Karpas-422 (cell line): ENCODE measurements at regions not wholly inside any gene's neighbourhood (a gene's known extent, or its start where the extent isn't known, plus 50 kb on each side); places are given as distances from the start of the nearest gene placed in this dataset.

Experiments
- DNase-seq: peaks from one replicate; pipeline ENCODE4 v3.0.0-alpha.2; 2015
- H2AFZ ChIP-seq: fragments of 200-600 bp; sonication (generic); 2 replicates; pipeline ENCODE4 v1.6.1; 2014; ENCODE audit warnings: antibody characterized with exemption, low read length, mixed read lengths
- H3K27ac ChIP-seq: fragments of 200-600 bp; sonication (generic); 2 replicates; pipeline ENCODE4 v1.5.1; 2014; ENCODE audit warnings: mild to moderate bottlenecking, low read length, moderate library complexity
- H3K27me3 ChIP-seq: fragments of 200-600 bp; sonication (generic); 2 replicates; pipeline ENCODE4 v1.6.1; 2014; ENCODE audit warnings: low read length, mixed read lengths
- H3K36me3 ChIP-seq: fragments of 200-600 bp; sonication (generic); 2 replicates; pipeline ENCODE4 v1.6.1; 2014; ENCODE audit warnings: low read length, mixed read lengths; ENCODE audit not compliant: insufficient read depth
- H3K4me1 ChIP-seq: fragments of 200-600 bp; sonication (generic); 2 replicates; pipeline ENCODE4 v1.6.1; 2014; ENCODE audit warnings: mild to moderate bottlenecking, low read length, mixed read lengths
- H3K4me2 ChIP-seq: fragments of 200-600 bp; sonication (generic); 2 replicates; pipeline ENCODE4 v1.6.1; 2014; ENCODE audit warnings: low read length, low read depth, mild to moderate bottlenecking; ENCODE audit not compliant: poor library complexity, severe bottlenecking
- H3K4me3 ChIP-seq: fragments of 200-600 bp; sonication (generic); 2 replicates; pipeline ENCODE4 v1.5.1; 2014; ENCODE audit warnings: mild to moderate bottlenecking, antibody characterized with exemption, low read length, mixed read lengths
- H3K79me2 ChIP-seq: fragments of 200-600 bp; sonication (generic); 2 replicates; pipeline ENCODE4 v1.6.1; 2014; ENCODE audit warnings: mild to moderate bottlenecking, low read length, mixed read lengths
- H3K9ac ChIP-seq: fragments of 200-600 bp; sonication (generic); 2 replicates; pipeline ENCODE4 v1.6.0; 2014; ENCODE audit warnings: low read length
- H3K9me2 ChIP-seq: fragments of 200-600 bp; sonication (generic), shearing (Covaris generic); replicated peaks from 2 replicates; pipeline ENCODE4 v1.6.0; 2014; ENCODE audit warnings: mild to moderate bottlenecking, low read length, moderate library complexity; ENCODE audit not compliant: insufficient read depth
- H3K9me3 ChIP-seq: fragments of 300-700, 200-600 bp; sonication (generic); 2 replicates; pipeline ENCODE4 v1.6.1; 2014; ENCODE audit warnings: low read length, mixed read lengths
- H4K20me1 ChIP-seq: fragments of 200-600 bp; sonication (generic); 2 replicates; pipeline ENCODE4 v1.6.1; 2014; ENCODE audit warnings: mild to moderate bottlenecking, antibody characterized with exemption, low read length, low read depth; ENCODE audit not compliant: insufficient read depth

DNA sequence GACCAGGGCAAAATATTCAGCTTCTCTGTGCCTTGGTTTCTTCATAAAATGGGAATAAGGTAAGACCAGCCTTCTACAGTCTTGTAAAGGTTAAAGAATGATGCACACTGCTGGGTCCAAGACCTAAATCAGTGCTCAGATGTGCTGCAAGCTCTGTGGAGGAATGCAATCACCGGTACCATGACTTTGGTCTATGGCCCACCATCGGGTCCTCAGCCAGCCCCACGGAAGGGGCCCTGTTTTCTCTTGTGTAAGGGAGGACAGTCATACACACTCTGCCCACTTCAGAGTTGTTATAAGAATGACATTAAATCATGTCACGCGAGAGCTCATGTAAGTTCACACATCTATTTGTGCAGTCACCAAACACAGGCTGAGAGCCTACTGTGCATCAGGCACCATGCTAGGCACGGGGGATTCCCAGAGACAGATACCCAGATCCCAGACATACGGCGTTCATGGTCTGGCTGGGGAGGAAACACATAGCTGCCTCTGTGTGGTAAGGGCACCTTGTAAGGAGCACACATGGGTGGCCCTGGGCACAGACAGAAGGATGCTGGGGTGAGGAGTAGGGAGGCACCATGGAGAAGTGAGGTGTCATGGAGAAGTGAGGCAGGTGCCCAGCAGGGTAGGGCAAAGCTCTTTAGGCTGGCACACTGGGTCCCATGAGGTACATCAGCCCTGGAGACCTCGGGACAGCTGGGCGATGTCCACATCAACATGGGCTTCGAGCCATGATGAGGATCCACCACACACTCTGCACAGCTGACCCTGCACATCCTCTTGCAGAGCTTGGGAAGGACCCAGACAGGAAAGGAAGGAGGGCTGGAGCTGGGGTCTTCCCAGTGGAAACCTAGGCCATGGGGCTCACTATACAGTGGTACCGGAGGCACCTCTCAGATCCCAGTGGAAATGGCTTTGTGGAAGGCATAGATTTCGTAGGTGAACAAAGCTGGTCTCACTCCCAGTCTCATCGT, 190.4 kb upstream of the DIO3 start:
- no peaks in the 10 kb centered on the region for H3K27me3 ChIP-seq
- no peaks in the 10 kb centered on the region for H3K79me2 ChIP-seq
- DNase-seq = no peak
- H3K4me1 ChIP-seq = peaks cover 3% of the 10 kb centered on the region
- H3K36me3 ChIP-seq = no peaks in the 10 kb centered on the region
- H3K4me2 ChIP-seq = no peak overlapping the region
- H3K9me2 ChIP-seq = no peaks in the 10 kb centered on the region
- H3K4me3 ChIP-seq = no peak overlapping the region
- no peak overlapping the region for H3K27ac ChIP-seq
- no peak overlapping the region for H2AFZ ChIP-seq
- H4K20me1 ChIP-seq = no peaks in the 10 kb centered on the region
- H3K9me3 ChIP-seq = no peaks in the 10 kb centered on the region
- no peak overlapping the region for H3K9ac ChIP-seq

DNA sequence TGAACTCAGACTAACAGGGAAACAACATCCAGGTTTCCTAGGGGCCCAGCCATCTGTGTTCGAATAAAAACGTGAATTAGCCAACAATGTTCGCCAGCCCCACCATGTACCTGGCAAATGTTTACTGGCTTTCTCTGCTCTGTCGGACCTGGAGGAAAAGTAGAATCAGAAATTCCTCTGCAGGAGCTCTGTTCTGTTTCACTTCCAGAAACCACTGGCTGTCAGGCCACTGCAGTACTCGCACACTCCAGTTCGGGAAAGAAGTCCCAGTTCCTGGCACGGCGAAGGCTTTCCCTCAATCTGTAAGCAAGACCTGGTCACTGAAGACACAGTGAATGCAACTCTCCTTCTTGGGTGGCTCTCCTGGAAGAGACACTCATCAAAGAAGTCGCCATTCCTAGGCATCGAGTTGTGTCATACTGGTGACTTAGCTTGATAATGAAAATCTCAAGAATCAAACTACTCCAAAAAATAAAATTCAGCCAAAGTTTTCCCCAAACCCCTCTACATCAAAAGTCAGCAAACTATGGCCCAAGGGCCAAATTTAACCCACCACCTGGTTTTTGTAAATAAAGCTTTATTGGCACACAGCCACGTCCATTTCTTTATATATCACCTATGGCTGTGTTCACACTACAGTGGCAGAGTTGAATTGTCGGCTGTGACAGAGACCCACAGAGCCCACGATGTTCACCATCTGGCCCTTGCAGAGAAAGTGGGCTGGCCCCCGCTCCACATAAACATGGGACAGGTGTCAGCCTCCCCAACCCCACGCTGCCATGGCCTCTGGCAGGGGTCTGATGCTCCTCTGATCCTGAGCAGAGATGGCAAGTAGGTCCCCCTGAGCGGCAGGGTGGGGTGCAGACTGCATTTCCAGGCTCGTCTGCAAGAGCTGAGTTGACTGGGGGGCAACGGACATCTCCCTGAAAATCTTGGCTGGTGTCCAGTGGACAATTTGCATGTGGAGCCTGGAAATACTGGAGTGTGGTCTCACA, 189.2 kb upstream of the DIO3 start:
- no peak overlapping the region for H3K9ac ChIP-seq
- DNase-seq = no peak

DNA sequence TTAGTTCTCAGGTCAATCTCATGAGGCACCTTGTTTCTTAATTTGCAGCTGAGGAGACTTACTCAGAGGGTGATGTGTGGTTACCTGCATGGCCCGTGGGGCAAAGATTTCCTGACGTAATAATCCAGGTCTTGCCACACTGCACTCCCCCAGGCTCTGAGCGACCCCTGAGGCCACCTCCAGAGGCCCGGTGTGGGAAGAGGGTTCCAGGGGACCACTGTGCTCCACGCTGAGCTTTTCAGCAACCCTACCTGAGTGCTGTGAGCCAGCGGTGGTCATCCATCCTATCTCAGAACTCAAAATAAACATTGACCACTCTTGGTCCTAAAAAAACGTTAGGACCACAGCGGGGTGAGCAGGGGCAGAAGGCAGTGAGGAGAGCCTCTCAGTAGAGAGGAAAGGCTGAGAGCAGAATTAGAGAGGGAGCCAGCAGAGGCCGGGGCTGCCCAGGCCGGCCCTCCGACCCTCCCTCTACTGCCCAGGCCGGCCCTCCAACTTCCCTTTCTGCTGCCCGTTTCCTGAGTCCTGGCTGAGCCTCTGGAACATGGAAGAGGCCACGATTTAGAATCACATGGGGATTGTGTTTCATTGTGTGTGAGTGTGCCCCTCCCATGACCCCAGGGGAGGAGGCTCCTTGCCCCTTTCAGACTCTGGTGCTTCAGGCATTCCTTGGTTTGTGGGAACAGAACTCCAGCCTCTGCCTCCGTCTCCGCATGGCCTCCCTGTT, 188.2 kb upstream of the DIO3 start:
- DNase-seq = no peak
- Histone ChIP-seq H3K27ac (no peak overlapping the region), H3K4me1 (no peaks in the 10 kb centered on the region), H3K79me2 (no peaks in the 10 kb centered on the region), H2AFZ (no peak overlapping the region), H3K36me3 (no peaks in the 10 kb centered on the region), H3K27me3 (no peaks in the 10 kb centered on the region), H4K20me1 (no peaks in the 10 kb centered on the region), H3K4me3 (no peak overlapping the region), H3K9me3 (no peaks in the 10 kb centered on the region), H3K9me2 (no peaks in the 10 kb centered on the region), H3K4me2 (no peak overlapping the region), H3K9ac (no peak overlapping the region)

More for the DNA sequence above, 189.2 kb upstream of the DIO3 start:
- Histone ChIP-seq H3K9me3 (no peaks in the 10 kb centered on the region), H3K36me3 (no peaks in the 10 kb centered on the region), H3K27me3 (no peaks in the 10 kb centered on the region), H2AFZ (no peak overlapping the region), H3K9me2 (no peaks in the 10 kb centered on the region), H3K4me2 (no peak overlapping the region), H4K20me1 (no peaks in the 10 kb centered on the region), H3K79me2 (no peaks in the 10 kb centered on the region), H3K4me1 (no peaks in the 10 kb centered on the region), H3K27ac (no peak overlapping the region), H3K4me3 (no peak overlapping the region)

DNA sequence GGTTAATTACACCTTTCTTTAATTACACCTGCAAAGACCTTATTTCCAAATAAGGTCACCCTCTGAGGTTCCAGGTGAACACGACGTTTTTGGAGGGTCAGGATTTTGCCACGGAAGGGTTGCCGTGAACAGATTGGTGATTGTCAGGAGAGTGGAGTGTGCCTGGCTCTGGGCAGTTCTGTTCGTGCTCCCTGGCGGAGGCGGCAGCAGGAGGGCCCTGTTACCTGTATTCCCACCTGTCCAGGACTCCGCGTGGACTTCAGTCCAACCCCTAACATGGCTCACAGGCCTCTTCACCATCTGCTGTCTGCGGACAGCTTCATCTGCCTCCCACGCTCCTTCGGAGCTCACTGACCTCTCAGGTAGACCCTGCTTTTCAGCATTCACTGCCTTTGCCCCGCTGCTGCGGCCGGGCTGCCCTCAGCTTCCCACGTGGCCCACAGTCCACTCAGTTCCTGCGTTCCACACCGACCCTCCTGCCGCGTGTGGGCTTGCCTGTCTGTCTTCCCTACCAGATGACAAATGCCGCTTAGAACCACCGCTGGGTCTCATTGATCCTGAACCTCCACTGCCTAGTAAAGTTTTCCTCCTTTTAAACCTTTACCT, 187.5 kb upstream of the DIO3 start:
- Histone ChIP-seq H3K4me2 (no peak overlapping the region), H3K27ac (no peak overlapping the region), H4K20me1 (no peaks in the 10 kb centered on the region), H3K27me3 (no peaks in the 10 kb centered on the region), H2AFZ (no peak overlapping the region), H3K79me2 (no peaks in the 10 kb centered on the region), H3K9me3 (no peaks in the 10 kb centered on the region), H3K9ac (no peak overlapping the region), H3K4me1 (no peaks in the 10 kb centered on the region), H3K36me3 (no peaks in the 10 kb centered on the region), H3K9me2 (no peaks in the 10 kb centered on the region), H3K4me3 (no peak overlapping the region)
- no peak for DNase-seq

DNA sequence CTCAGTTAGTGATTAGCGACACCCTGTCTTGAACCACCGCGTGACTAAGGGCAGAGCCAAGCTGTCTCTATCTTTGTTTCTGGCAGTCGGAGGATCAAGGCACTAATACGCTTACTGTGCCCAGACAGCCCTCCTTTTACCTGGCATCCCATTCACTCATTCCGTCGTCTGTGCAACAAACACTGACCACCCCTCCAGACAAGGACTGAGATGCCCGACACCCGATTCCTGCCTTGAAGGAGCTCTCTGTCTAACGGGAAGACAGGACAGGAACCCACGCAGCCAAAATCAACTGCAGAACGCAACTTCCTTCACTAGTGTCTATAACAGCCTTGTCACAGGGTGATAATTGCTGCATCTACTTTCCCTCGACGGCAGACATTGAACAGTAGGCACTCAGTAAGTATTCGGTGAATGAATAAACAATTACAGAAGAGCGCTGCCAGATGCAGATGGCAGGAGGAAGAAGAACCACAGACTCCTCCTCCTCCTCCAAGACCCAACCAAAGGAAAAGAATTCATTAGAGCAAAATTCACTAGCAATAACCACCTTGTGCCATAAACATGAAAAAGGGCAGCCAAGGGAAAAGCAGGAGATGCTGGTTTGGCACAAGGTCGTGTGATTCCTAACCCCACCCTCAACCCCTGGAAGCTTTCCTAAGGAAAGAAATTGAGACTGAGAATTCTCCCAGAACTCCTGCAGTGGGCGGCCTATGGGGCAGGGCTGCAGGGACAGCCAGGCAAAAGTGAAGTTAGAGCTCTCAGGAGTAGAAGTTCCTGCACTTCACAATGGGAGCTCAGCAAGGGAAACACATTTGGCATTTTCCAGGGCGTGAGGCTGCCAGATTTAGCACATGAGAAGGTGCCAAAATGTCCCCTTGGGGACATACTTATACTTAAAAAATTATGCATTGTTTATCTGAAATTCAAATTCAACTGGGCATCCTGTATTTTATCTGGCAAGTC, 186.6 kb upstream of the DIO3 start:
- no peak for DNase-seq
- H4K20me1 ChIP-seq = no peaks in the 10 kb centered on the region
- H3K9me2 ChIP-seq = no peaks in the 10 kb centered on the region
- no peaks in the 10 kb centered on the region for H3K4me1 ChIP-seq
- no peak overlapping the region for H2AFZ ChIP-seq
- no peaks in the 10 kb centered on the region for H3K79me2 ChIP-seq
- no peak overlapping the region for H3K4me3 ChIP-seq
- no peak overlapping the region for H3K4me2 ChIP-seq
- no peak overlapping the region for H3K9ac ChIP-seq
- no peak overlapping the region for H3K27ac ChIP-seq
- no peaks in the 10 kb centered on the region for H3K36me3 ChIP-seq
- H3K9me3 ChIP-seq = no peaks in the 10 kb centered on the region
- H3K27me3 ChIP-seq = no peaks in the 10 kb centered on the region

DNA sequence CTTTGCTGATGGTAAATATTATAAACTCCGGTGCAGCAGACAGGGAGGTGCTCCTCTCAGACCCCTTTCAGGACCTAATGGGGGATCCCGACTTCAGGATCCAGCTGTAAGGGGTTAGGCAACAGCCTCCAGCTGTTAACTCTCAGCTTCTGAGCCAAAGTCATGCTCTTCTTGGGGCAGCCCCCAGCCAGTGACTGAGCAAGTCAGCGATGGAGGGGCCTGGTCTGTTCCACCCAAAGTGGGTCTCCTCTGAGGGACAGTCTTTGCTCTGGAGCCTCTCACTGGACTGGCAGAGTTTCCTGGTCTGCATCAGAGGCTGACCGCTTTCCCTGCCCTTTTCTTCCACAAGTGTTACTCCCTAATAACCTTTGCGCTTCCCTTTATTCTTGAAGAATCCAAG, 184.2 kb upstream of the DIO3 start:
- Histone ChIP-seq H3K9me2 (no peaks in the 10 kb centered on the region), H3K4me3 (no peak overlapping the region), H2AFZ (no peak overlapping the region), H4K20me1 (no peaks in the 10 kb centered on the region), H3K27ac (no peak overlapping the region), H3K9ac (no peak overlapping the region), H3K4me1 (no peaks in the 10 kb centered on the region), H3K79me2 (no peaks in the 10 kb centered on the region), H3K9me3 (no peaks in the 10 kb centered on the region), H3K36me3 (no peaks in the 10 kb centered on the region), H3K4me2 (no peak overlapping the region), H3K27me3 (no peaks in the 10 kb centered on the region)
- no peak for DNase-seq

DNA sequence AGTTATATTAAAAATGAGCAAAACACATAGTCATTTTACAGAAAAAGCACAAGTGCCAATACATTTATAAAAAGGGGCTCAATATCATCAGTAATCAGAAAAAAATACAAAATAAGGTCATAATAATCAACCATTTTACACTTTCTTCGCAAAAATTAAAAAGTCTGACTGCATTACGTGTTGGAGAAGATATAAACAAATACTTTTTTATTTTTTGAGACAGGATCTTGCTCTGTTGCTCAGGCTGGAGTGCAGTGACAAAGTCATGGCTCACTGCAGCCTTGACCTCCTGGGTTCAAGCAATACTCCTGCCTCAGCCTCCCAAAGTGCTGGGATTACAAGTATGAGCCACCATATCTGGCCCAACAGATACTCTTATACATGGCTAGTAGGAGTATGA, 181.5 kb upstream of the DIO3 start:
- Histone ChIP-seq H3K36me3 (no peaks in the 10 kb centered on the region), H4K20me1 (no peaks in the 10 kb centered on the region), H3K9ac (no peak overlapping the region), H3K27me3 (no peaks in the 10 kb centered on the region), H3K4me1 (no peaks in the 10 kb centered on the region), H2AFZ (no peak overlapping the region), H3K27ac (no peak overlapping the region), H3K9me2 (no peaks in the 10 kb centered on the region), H3K9me3 (no peaks in the 10 kb centered on the region), H3K4me2 (no peak overlapping the region), H3K79me2 (no peaks in the 10 kb centered on the region), H3K4me3 (no peak overlapping the region)
- no peak for DNase-seq
